H1 (cell line): ENCODE measurements at regions not wholly inside any gene's neighbourhood (a gene's known extent, or its start where the extent isn't known, plus 50 kb on each side); places are given as distances from the start of the nearest gene placed in this dataset.

Source experiments
- CTCF ChIA-PET: fragments of 300-600 bp; sonication (Branson Sonifier 250); formaldehyde crosslinking; loops from one replicate; lab custom pipeline; 2021; ENCODE audit not compliant: partially characterized antibody; lab: Charles Lee
- POLR2A ChIA-PET: fragments of 300-600 bp; sonication (Branson Sonifier 250); formaldehyde crosslinking; loops from one replicate; lab custom pipeline; 2021; ENCODE audit warnings: inconsistent platforms; ENCODE audit not compliant: partially characterized antibody; lab: Charles Lee
- DNase-seq, 2 experiments: peaks; one replicate each; pipeline versions ENCODE4 v3.0.0 to v3.0.0-alpha.2; 2010 to 2022; ENCODE audit warnings: low spot score in 2 of 2, low read depth in 1 of 2, mixed read lengths in 1 of 2
- FAIRE-seq: peaks from 2 replicates; lab custom pipeline; 2011; peaks lifted over from hg19 to GRCh38; lab: Jason Lieb, UNC
- H2AFZ ChIP-seq: 2 replicates; pipeline ENCODE4 v1.8.1; 2012; ENCODE audit warnings: low read length, inconsistent platforms
- H2AK5ac ChIP-seq: 2 replicates; pipeline ENCODE4 v1.6.1; 2013; ENCODE audit warnings: low read depth, low read length
- H2BK120ac ChIP-seq: replicated peaks from 2 replicates; pipeline ENCODE3; 2013; ENCODE audit warnings: low read depth, low read length, inconsistent platforms
- H2BK12ac ChIP-seq: 2 replicates; pipeline ENCODE4 v1.6.1; 2013; ENCODE audit warnings: low read depth, low read length
- H2BK15ac ChIP-seq: 2 replicates; pipeline ENCODE4 v1.6.1; 2013; ENCODE audit warnings: low read length
- H2BK20ac ChIP-seq: 2 replicates; pipeline ENCODE4 v1.6.1; 2013; ENCODE audit warnings: low read length
- H2BK5ac ChIP-seq: 2 replicates; pipeline ENCODE4 v1.6.1; 2013; ENCODE audit warnings: low read depth, low read length
- H3K14ac ChIP-seq: 2 replicates; pipeline ENCODE4 v1.6.1; 2013; ENCODE audit warnings: inconsistent platforms; ENCODE audit not compliant: insufficient read length
- H3K18ac ChIP-seq: 2 replicates; pipeline ENCODE4 v1.6.1; 2013; ENCODE audit warnings: low read length; ENCODE audit errors: extremely low read depth
- H3K23ac ChIP-seq: 2 replicates; pipeline ENCODE4 v1.6.1; 2013; ENCODE audit warnings: inconsistent platforms; ENCODE audit not compliant: insufficient read length
- H3K23me2 ChIP-seq: 2 replicates; pipeline ENCODE4 v1.6.1; 2013; ENCODE audit warnings: low read depth, low read length
- H3K27ac ChIP-seq: 2 replicates; pipeline ENCODE4 v1.6.1; 2011; ENCODE audit warnings: low read depth, low read length, inconsistent platforms
- H3K27me3 ChIP-seq, 4 experiments: replicated peaks in 1 of 4; 1 replicate in 1 of 4; 2 replicates in 3 of 4; pipeline versions ENCODE4 v1.6.1 to v1.8.1; 2011 to 2013; ENCODE audit warnings: low read length in 3 of 4, mild to moderate bottlenecking in 3 of 4, inconsistent platforms in 2 of 4, mixed read lengths in 2 of 4, moderate library complexity in 1 of 4; ENCODE audit not compliant: control insufficient read depth in 3 of 4, insufficient read depth in 3 of 4; ENCODE audit errors: extremely low read depth in 1 of 4
- H3K36me3 ChIP-seq, 4 experiments: 2 replicates each; pipeline versions ENCODE4 v1.6.1 to v1.8.1; 2011 to 2013; ENCODE audit warnings: mild to moderate bottlenecking in 4 of 4, low read length in 3 of 4, moderate library complexity in 2 of 4, control low read depth in 1 of 4, inconsistent platforms in 1 of 4; ENCODE audit not compliant: insufficient read depth in 4 of 4, control insufficient read depth in 2 of 4
- H3K4ac ChIP-seq: replicated peaks from 2 replicates; pipeline ENCODE3; 2013; ENCODE audit warnings: low read length, low read depth, mixed read lengths, inconsistent platforms; ENCODE audit not compliant: insufficient read length
- H3K4me1 ChIP-seq, 4 experiments: replicated peaks in 1 of 4; 1 replicate in 1 of 4; 2 replicates in 3 of 4; pipeline versions ENCODE4 v1.6.1 to v1.8.1; 2011 to 2013; ENCODE audit warnings: low read length in 3 of 4, inconsistent platforms in 2 of 4, mixed read lengths in 1 of 4; ENCODE audit not compliant: insufficient read depth in 4 of 4, control insufficient read depth in 3 of 4
- H3K4me2 ChIP-seq, 2 experiments: 2 replicates each; pipeline versions ENCODE4 v1.6.1 to v1.8.1; 2011 to 2013; ENCODE audit warnings: low read depth in 2 of 2, low read length in 2 of 2, control low read depth in 1 of 2, inconsistent platforms in 1 of 2, mild to moderate bottlenecking in 1 of 2; ENCODE audit not compliant: insufficient read depth in 1 of 2
- H3K4me3 ChIP-seq, 4 experiments: fragments of 200-600, 300-600 bp in 1 of 4; sonication (generic), shearing (Covaris generic), sonication (Bioruptor Twin) in 1 of 4; 2 replicates each; pipeline versions ENCODE4 v1.5.1 to v1.8.1; 2011 to 2016; ENCODE audit warnings: low read length in 4 of 4, low read depth in 3 of 4, control low read depth in 2 of 4, inconsistent platforms in 2 of 4, mild to moderate bottlenecking in 2 of 4, mixed read lengths in 1 of 4, moderate library complexity in 1 of 4; ENCODE audit not compliant: insufficient read depth in 2 of 4; ENCODE audit errors: extremely low read depth in 1 of 4
- H3K56ac ChIP-seq: replicated peaks from 2 replicates; pipeline ENCODE3; 2013; ENCODE audit warnings: low read depth, mild to moderate bottlenecking, mixed read lengths, low read length, inconsistent platforms; ENCODE audit not compliant: insufficient read length
- H3K79me1 ChIP-seq: 2 replicates; pipeline ENCODE4 v1.6.1; 2013; ENCODE audit warnings: low read depth, low read length, control low read depth
- H3K79me2 ChIP-seq, 2 experiments: 2 replicates each; pipeline versions ENCODE4 v1.6.1 to v1.8.1; 2012 to 2013; ENCODE audit warnings: low read length in 2 of 2, mild to moderate bottlenecking in 2 of 2, inconsistent platforms in 1 of 2; ENCODE audit not compliant: insufficient read depth in 2 of 2, control insufficient read depth in 1 of 2
- H3K9ac ChIP-seq, 4 experiments: replicated peaks in 1 of 4; 1 replicate in 1 of 4; 2 replicates in 3 of 4; pipeline versions ENCODE4 v1.6.1 to v1.8.1; 2011 to 2013; ENCODE audit warnings: low read depth in 3 of 4, low read length in 3 of 4, control low read depth in 2 of 4, mild to moderate bottlenecking in 2 of 4, moderate library complexity in 2 of 4, inconsistent platforms in 1 of 4; ENCODE audit errors: extremely low read depth in 1 of 4
- H3K9me3 ChIP-seq, 2 experiments: 2 replicates each; pipeline versions ENCODE4 v1.6.1 to v1.8.1; 2012 to 2013; ENCODE audit warnings: mild to moderate bottlenecking in 2 of 2, moderate library complexity in 2 of 2, control low read depth in 1 of 2, inconsistent platforms in 1 of 2, low read depth in 1 of 2, low read length in 1 of 2, mixed read lengths in 1 of 2; ENCODE audit not compliant: insufficient read depth in 2 of 2
- H4K20me1 ChIP-seq, 2 experiments: replicated peaks in 1 of 2; 2 replicates each; pipeline versions ENCODE3 to v1.8.1; 2011 to 2013; ENCODE audit warnings: inconsistent platforms in 2 of 2, low read length in 2 of 2, mild to moderate bottlenecking in 1 of 2; ENCODE audit not compliant: insufficient read depth in 2 of 2, control insufficient read depth in 1 of 2
- H4K5ac ChIP-seq: 2 replicates; pipeline ENCODE4 v1.6.1; 2013; ENCODE audit warnings: low read length, low read depth, mixed read lengths, inconsistent platforms; ENCODE audit not compliant: insufficient read length
- H4K8ac ChIP-seq: 2 replicates; pipeline ENCODE4 v1.8.0; 2013; ENCODE audit warnings: mild to moderate bottlenecking, moderate library complexity, low read length, inconsistent platforms; ENCODE audit not compliant: insufficient read depth; ENCODE audit errors: extremely low read depth
- H4K91ac ChIP-seq: replicated peaks from 2 replicates; pipeline ENCODE3; 2013; ENCODE audit warnings: low read length, mixed read lengths, inconsistent platforms; ENCODE audit not compliant: insufficient read length
- BRCA1 ChIP-seq: IDR thresholded peaks from 2 replicates; pipeline ENCODE4 v1.6.1; 2012; ENCODE audit warnings: low read depth, low read length, improper control_type of control experiment
- CBX5 ChIP-seq: fragments of 300-800, 300-1000 bp; sonication (generic); IDR thresholded peaks from 2 replicates; pipeline ENCODE4 v1.7.1; 2016; ENCODE audit warnings: antibody characterized with exemption, low read length, low read depth
- CBX8 ChIP-seq: fragments of 300-800, 300-1000 bp; sonication (generic); IDR thresholded peaks from 2 replicates; pipeline ENCODE4 v1.7.1; 2016; ENCODE audit warnings: low read depth, low read length, borderline replicate concordance
- KDM1A ChIP-seq: fragments of 200-600, 300-600 bp; sonication (generic); IDR thresholded peaks from 2 replicates; pipeline ENCODE4 v1.7.1; 2016; ENCODE audit warnings: mild to moderate bottlenecking, low read length, borderline replicate concordance
- KDM5A ChIP-seq: fragments of 200-600 bp; IDR thresholded peaks from 2 replicates; pipeline ENCODE4 v1.7.1; 2012; ENCODE audit warnings: mild to moderate bottlenecking, low read length, inconsistent platforms, mixed read lengths
- MAX ChIP-seq: IDR thresholded peaks from 2 replicates; pipeline ENCODE4 v1.6.1; 2012; ENCODE audit warnings: inconsistent platforms
- RFX5 ChIP-seq: IDR thresholded peaks from 2 replicates; pipeline ENCODE4 v1.6.1; 2011; ENCODE audit warnings: low read depth, low read length, improper control_type of control experiment, borderline replicate concordance
- SIRT6 ChIP-seq: IDR thresholded peaks from one replicate; pipeline ENCODE4 v1.7.1; 2012; ENCODE audit warnings: low read length, inconsistent platforms
- SP2 ChIP-seq: IDR thresholded peaks from 2 replicates; pipeline ENCODE4 v1.6.1; 2012; ENCODE audit warnings: mild to moderate bottlenecking, low read length, inconsistent platforms
- TCF12 ChIP-seq: IDR thresholded peaks from 2 replicates; pipeline ENCODE4 v1.6.1; 2011; ENCODE audit warnings: low read depth, mild to moderate bottlenecking, low read length
- YY1 ChIP-seq: IDR thresholded peaks from 2 replicates; pipeline ENCODE4 v1.6.1; 2011; ENCODE audit warnings: low read depth, mild to moderate bottlenecking, low read length
- WGBS, 2 experiments: shearing (Covaris generic) in 1 of 2; methylation state at CpG; one replicate each; pipeline versions ENCODE4 v1.1.6 to v1.1.7; 2013 to 2015; ENCODE audit warnings: low lambda C conversion rate in 2 of 2, mixed read lengths in 2 of 2, inconsistent platforms in 1 of 2, low coverage in 1 of 2, missing lambda C conversion rate in 1 of 2; ENCODE audit not compliant: insufficient replicate concordance in 2 of 2, insufficient coverage in 1 of 2, insufficient read length in 1 of 2; ENCODE audit errors: extremely low coverage in 1 of 2, missing lambda C conversion rate in 1 of 2; 5-methylcytosine and 5-hydroxymethylcytosine counted together
- TF ChIP-seq, protein P1 (sequence below): IDR thresholded peaks from 2 replicates; pipeline ENCODE4 v1.6.1; 2012; ENCODE audit warnings: inconsistent platforms

GRCh38 chrX:40434443-40434842 is 146.3 kb upstream of the ATP6AP2 start:
- no peak overlapping the region for H2AK5ac ChIP-seq
- POLR2A ChIA-PET: interaction anchor here (0.6 to 0.7 kb wide), 2 partner anchors 43 to 110 kb away, joined by 3 to 4 read pairs; no protein-coding TSS in a partner anchor
- H3K56ac ChIP-seq: no peak overlapping the region
- H3K18ac ChIP-seq: no peak overlapping the region; the same call in 1 of the 2 replicates
- H2BK5ac ChIP-seq: no peak overlapping the region
- WGBS, 2 experiments: 94% methylated on average over 2 of the region's 6 CpGs; no CpG with 5 or more reads in 1 of the 2 experiments
- no peak overlapping the region for H3K14ac ChIP-seq
- H3K23me2 ChIP-seq: no peaks in the 10 kb centered on the region
- H3K36me3 ChIP-seq: no peaks in the 10 kb centered on the region
- no peak for TF ChIP-seq CBX8
- TF ChIP-seq SIRT6: no peak
- no peak for TF ChIP-seq CBX5
- no peak for TF ChIP-seq SP2
- TF ChIP-seq, protein P1, sequence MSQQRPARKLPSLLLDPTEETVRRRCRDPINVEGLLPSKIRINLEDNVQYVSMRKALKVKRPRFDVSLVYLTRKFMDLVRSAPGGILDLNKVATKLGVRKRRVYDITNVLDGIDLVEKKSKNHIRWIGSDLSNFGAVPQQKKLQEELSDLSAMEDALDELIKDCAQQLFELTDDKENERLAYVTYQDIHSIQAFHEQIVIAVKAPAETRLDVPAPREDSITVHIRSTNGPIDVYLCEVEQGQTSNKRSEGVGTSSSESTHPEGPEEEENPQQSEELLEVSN: no peak
- TF ChIP-seq TCF12: no peak
- TF ChIP-seq KDM1A: no peak
- TF ChIP-seq BRCA1: no peak
- TF ChIP-seq YY1: no peak
- no peak for TF ChIP-seq RFX5
- TF ChIP-seq KDM5A: no peak
- no peak for TF ChIP-seq MAX
- H3K79me1 ChIP-seq: no peaks in the 10 kb centered on the region
- H2BK12ac ChIP-seq: no peak overlapping the region
- H3K4me2 ChIP-seq: peak overlapping the region; percentile 49 to 54; a peak in 3 of 4 replicates
- H4K20me1 ChIP-seq: no peaks in the 10 kb centered on the region
- H2AFZ ChIP-seq: 0 out of 2 replicates have a peak overlapping the region, but pooled peaks have one; percentile 62
- H3K27ac ChIP-seq: no peak overlapping the region
- H2BK120ac ChIP-seq: peak overlapping the region; percentile 43
- FAIRE-seq (no peak), DNase-seq (no peak)
- H3K23ac ChIP-seq: no peak overlapping the region
- H3K4me1 ChIP-seq: peaks cover 2 to 8% (median 8%) of the 10 kb centered on the region in 4 experiments; a peak in 5 of 7 replicates
- peak overlapping the region; percentile 73 for H4K91ac ChIP-seq
- H3K4me3 ChIP-seq: no peak overlapping the region
- no peak overlapping the region for H4K8ac ChIP-seq
- CTCF ChIA-PET: no interaction called here
- no peaks in the 10 kb centered on the region for H3K79me2 ChIP-seq
- H3K9me3 ChIP-seq: no peaks in the 10 kb centered on the region; a peak in 1 of 4 replicates
- no peak overlapping the region for H4K5ac ChIP-seq
- H3K4ac ChIP-seq: no peak overlapping the region
- H3K27me3 ChIP-seq: no peaks in the 10 kb centered on the region
- H2BK15ac ChIP-seq: no peak overlapping the region
- no peak overlapping the region for H3K9ac ChIP-seq
- H2BK20ac ChIP-seq: no peak overlapping the region
